ENCODE measurements at regions not wholly inside any gene's neighbourhood (a gene's known extent, or its start where the extent isn't known, plus 50 kb on each side); places are given as distances from the start of the nearest gene placed in this dataset.

DNA sequence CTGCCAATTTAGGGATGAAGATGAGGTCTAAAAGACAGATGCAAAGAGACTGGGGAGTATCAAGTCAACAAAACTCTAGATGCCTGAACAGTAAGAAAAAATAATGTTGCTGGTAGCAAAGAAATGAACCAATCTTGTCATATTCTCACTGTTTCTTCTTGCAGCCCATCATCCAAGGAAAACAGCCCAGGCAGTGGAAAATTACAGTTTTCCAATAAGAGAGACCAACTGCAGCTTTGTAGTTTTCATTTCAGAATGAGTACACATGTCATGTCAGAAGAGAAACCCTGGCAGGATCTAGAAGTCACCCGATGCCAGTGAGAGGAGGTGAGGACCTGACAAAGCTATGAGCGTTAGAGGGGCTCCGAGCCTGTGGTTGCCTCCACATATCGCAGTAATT, 500.4 kb upstream of the PSMD7 start:
- H3K4me3 ChIP-seq (ENCODE audit: insufficient read depth, low read length), result no peak overlapping the region
- no peaks in the 10 kb centered on the region for H3K4me1 ChIP-seq (ENCODE audit: insufficient read depth, low read length)
- TF ChIP-seq, protein P1, sequence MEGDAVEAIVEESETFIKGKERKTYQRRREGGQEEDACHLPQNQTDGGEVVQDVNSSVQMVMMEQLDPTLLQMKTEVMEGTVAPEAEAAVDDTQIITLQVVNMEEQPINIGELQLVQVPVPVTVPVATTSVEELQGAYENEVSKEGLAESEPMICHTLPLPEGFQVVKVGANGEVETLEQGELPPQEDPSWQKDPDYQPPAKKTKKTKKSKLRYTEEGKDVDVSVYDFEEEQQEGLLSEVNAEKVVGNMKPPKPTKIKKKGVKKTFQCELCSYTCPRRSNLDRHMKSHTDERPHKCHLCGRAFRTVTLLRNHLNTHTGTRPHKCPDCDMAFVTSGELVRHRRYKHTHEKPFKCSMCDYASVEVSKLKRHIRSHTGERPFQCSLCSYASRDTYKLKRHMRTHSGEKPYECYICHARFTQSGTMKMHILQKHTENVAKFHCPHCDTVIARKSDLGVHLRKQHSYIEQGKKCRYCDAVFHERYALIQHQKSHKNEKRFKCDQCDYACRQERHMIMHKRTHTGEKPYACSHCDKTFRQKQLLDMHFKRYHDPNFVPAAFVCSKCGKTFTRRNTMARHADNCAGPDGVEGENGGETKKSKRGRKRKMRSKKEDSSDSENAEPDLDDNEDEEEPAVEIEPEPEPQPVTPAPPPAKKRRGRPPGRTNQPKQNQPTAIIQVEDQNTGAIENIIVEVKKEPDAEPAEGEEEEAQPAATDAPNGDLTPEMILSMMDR (IDR thresholded peaks at IDR 0.05; ENCODE audit: extremely low read depth, low read depth, low read length), result no peak

GRCh38 chr16:73794994-73795393, 501.6 kb upstream of the PSMD7 start:
- Histone ChIP-seq H4K20me1 (ENCODE audit: insufficient read depth, low read length) (no peaks in the 10 kb centered on the region), H3K36me3 (ENCODE audit: insufficient read depth, low read length) (no peaks in the 10 kb centered on the region), H3K4me3 (ENCODE audit: insufficient read depth, low read length) (no peak overlapping the region), H3K27ac (ENCODE audit: low read depth, low read length) (no peak overlapping the region), H3K4me2 (ENCODE audit: insufficient read depth, low read length) (no peak overlapping the region), H3K79me2 (ENCODE audit: insufficient read depth, low read length) (no peaks in the 10 kb centered on the region), H3K9me3 (ENCODE audit: low read depth, low read length) (no peaks in the 10 kb centered on the region), H3K27me3 (ENCODE audit: insufficient read depth, low read length) (no peaks in the 10 kb centered on the region), H3K4me1 (ENCODE audit: insufficient read depth, low read length) (no peaks in the 10 kb centered on the region), H2AFZ (ENCODE audit: low read length) (no peak overlapping the region)
- DNase-seq (ENCODE audit: insufficient read length, low spot score, missing footprints), result no peak
- TF ChIP-seq, protein P1 (IDR thresholded peaks at IDR 0.05; ENCODE audit: extremely low read depth, low read depth, low read length), result no peak

More for the DNA sequence above, 500.4 kb upstream of the PSMD7 start:
- Histone ChIP-seq H3K27me3 (ENCODE audit: insufficient read depth, low read length) (no peaks in the 10 kb centered on the region), H3K9me3 (ENCODE audit: low read depth, low read length) (no peaks in the 10 kb centered on the region), H3K27ac (ENCODE audit: low read depth, low read length) (no peak overlapping the region), H3K79me2 (ENCODE audit: insufficient read depth, low read length) (no peaks in the 10 kb centered on the region), H3K4me2 (ENCODE audit: insufficient read depth, low read length) (no peak overlapping the region), H3K36me3 (ENCODE audit: insufficient read depth, low read length) (no peaks in the 10 kb centered on the region), H2AFZ (ENCODE audit: low read length) (no peak overlapping the region), H4K20me1 (ENCODE audit: insufficient read depth, low read length) (no peaks in the 10 kb centered on the region)
- no peak for DNase-seq (ENCODE audit: insufficient read length, low spot score, missing footprints)

DNA sequence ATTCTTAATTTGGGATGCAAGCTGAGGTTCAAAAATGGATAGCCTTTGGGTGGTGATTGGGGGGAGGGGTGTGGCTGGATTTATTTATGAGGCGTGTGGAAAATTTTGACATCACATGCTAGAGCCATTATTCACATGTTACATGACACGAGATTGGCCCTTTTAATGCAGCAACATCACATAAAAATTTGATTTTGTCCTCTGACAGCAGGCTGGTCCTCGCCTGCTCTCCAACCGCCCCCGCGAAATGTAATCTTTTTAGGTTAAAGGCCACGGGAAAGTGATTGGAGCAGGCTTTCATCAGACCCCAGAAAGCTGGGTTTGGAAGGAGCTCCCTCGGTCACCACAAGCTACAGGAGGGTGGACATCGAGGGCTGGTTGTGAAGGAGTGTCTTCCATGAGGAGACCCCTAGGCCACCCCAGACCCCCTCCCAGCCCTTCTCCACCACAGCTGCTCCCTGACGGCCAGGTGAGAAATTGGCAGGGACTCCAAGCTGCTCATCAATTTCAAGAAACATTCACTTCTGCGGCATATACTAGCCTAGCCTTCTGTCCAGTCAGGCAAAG, 502.7 kb upstream of the PSMD7 start:
- Histone ChIP-seq H3K27me3 (ENCODE audit: insufficient read depth, low read length) (no peaks in the 10 kb centered on the region), H3K4me1 (ENCODE audit: insufficient read depth, low read length) (no peaks in the 10 kb centered on the region), H4K20me1 (ENCODE audit: insufficient read depth, low read length) (no peaks in the 10 kb centered on the region), H3K4me3 (ENCODE audit: insufficient read depth, low read length) (no peak overlapping the region), H3K36me3 (ENCODE audit: insufficient read depth, low read length) (no peaks in the 10 kb centered on the region), H3K9me3 (ENCODE audit: low read depth, low read length) (no peaks in the 10 kb centered on the region), H3K27ac (ENCODE audit: low read depth, low read length) (no peak overlapping the region), H2AFZ (ENCODE audit: low read length) (no peak overlapping the region), H3K79me2 (ENCODE audit: insufficient read depth, low read length) (no peaks in the 10 kb centered on the region), H3K4me2 (ENCODE audit: insufficient read depth, low read length) (no peak overlapping the region)
- no peak for DNase-seq (ENCODE audit: insufficient read length, low spot score, missing footprints)
- TF ChIP-seq, protein P1 (IDR thresholded peaks at IDR 0.05; ENCODE audit: extremely low read depth, low read depth, low read length), result no peak

GRCh38 chr16:73793260-73793659, 503.4 kb upstream of the PSMD7 start:
- Histone ChIP-seq H4K20me1 (ENCODE audit: insufficient read depth, low read length) (no peaks in the 10 kb centered on the region), H3K27me3 (ENCODE audit: insufficient read depth, low read length) (no peaks in the 10 kb centered on the region), H3K9me3 (ENCODE audit: low read depth, low read length) (no peaks in the 10 kb centered on the region), H3K36me3 (ENCODE audit: insufficient read depth, low read length) (no peaks in the 10 kb centered on the region), H3K4me3 (ENCODE audit: insufficient read depth, low read length) (no peak overlapping the region), H2AFZ (ENCODE audit: low read length) (no peak overlapping the region), H3K27ac (ENCODE audit: low read depth, low read length) (no peak overlapping the region), H3K4me2 (ENCODE audit: insufficient read depth, low read length) (no peak overlapping the region), H3K79me2 (ENCODE audit: insufficient read depth, low read length) (no peaks in the 10 kb centered on the region), H3K4me1 (ENCODE audit: insufficient read depth, low read length) (no peaks in the 10 kb centered on the region)
- no peak for DNase-seq (ENCODE audit: insufficient read length, low spot score, missing footprints)
- TF ChIP-seq, protein P1 (IDR thresholded peaks at IDR 0.05; ENCODE audit: extremely low read depth, low read depth, low read length), result no peak
